ENCODE measurements at regions not wholly inside any gene's neighbourhood (a gene's known extent, or its start where the extent isn't known, plus 50 kb on each side); places are given as distances from the start of the nearest gene placed in this dataset.

DNA sequence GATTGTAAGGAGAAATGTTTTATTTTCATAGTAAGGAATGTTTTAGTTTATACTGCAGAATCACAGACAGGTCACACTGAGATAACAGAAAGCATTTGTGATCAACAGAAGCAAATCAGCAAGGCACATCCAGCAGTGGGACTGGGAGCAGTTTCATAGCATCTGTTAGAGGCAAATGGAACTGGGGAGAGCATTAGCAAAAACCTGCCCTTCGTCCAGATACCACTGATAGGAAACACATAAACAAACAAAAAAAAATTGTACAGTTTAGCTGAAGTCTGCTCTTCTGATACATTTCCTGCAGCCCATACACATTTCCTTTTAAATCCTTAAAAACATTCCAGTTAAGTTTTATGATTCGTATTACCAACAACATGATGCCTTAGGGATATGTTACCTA is 374.3 kb downstream of the PCDH7 start:
- no peaks in the 10 kb centered on the region for H3K79me2 ChIP-seq (ENCODE audit: insufficient read depth, low read length)
- H3K27ac ChIP-seq (ENCODE audit: low read depth, low read length, poor library complexity, severe bottlenecking): no peak overlapping the region
- H3K4me1 ChIP-seq (ENCODE audit: insufficient read depth, low read length, severe bottlenecking): no peaks in the 10 kb centered on the region
- H3K9me2 ChIP-seq (ENCODE audit: low read depth, low read length): no peaks in the 10 kb centered on the region
- no peaks in the 10 kb centered on the region for H3K27me3 ChIP-seq (ENCODE audit: insufficient read depth, low read length)
- H3F3A ChIP-seq (ENCODE audit: insufficient read depth, low read length): no peaks in the 10 kb centered on the region
- H3K4me3 ChIP-seq (ENCODE audit: low read depth, low read length, poor library complexity, severe bottlenecking): no peak overlapping the region
- H3K9me3 ChIP-seq (ENCODE audit: low read length): no peaks in the 10 kb centered on the region
- TF ChIP-seq EZH2 (IDR thresholded peaks at IDR 0.05; ENCODE audit: borderline replicate concordance, low read length): no peak
- TF ChIP-seq, protein P1, sequence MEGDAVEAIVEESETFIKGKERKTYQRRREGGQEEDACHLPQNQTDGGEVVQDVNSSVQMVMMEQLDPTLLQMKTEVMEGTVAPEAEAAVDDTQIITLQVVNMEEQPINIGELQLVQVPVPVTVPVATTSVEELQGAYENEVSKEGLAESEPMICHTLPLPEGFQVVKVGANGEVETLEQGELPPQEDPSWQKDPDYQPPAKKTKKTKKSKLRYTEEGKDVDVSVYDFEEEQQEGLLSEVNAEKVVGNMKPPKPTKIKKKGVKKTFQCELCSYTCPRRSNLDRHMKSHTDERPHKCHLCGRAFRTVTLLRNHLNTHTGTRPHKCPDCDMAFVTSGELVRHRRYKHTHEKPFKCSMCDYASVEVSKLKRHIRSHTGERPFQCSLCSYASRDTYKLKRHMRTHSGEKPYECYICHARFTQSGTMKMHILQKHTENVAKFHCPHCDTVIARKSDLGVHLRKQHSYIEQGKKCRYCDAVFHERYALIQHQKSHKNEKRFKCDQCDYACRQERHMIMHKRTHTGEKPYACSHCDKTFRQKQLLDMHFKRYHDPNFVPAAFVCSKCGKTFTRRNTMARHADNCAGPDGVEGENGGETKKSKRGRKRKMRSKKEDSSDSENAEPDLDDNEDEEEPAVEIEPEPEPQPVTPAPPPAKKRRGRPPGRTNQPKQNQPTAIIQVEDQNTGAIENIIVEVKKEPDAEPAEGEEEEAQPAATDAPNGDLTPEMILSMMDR (IDR thresholded peaks at IDR 0.05; ENCODE audit: low read length): no peak
- no peak overlapping the region for H2AFZ ChIP-seq (ENCODE audit: low read length)
- H3K4me2 ChIP-seq (ENCODE audit: low read length): no peak overlapping the region
- no peak overlapping the region for H3K9ac ChIP-seq (ENCODE audit: low read length)
- no peaks in the 10 kb centered on the region for H3K36me3 ChIP-seq (ENCODE audit: insufficient read depth, low read length)
- H4K20me1 ChIP-seq (ENCODE audit: insufficient read depth, low read length): no peaks in the 10 kb centered on the region

DNA sequence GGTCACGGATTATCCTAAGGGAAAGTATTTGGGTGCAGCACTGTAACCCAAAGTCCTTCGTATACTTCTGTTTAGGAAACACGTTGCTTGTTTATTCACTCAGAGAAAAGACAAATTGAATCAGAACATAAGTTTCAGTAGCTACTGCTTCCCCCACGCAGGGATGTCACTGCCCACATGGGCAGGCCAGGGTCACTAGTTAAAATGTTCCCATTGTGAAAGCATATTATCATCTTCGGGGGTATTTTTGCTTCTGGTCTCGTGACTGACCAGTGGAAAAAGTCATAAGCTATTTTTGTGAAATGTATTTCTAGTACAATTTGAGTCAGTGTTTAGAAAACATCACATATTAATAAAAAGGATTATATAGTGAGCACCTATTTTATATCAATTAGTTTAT is 377.8 kb downstream of the PCDH7 start:
- Histone ChIP-seq H3K27me3 (ENCODE audit: insufficient read depth, low read length) (no peaks in the 10 kb centered on the region), H3K27ac (ENCODE audit: low read depth, low read length, poor library complexity, severe bottlenecking) (no peak overlapping the region), H4K20me1 (ENCODE audit: insufficient read depth, low read length) (no peaks in the 10 kb centered on the region), H2AFZ (ENCODE audit: low read length) (no peak overlapping the region), H3K9me2 (ENCODE audit: low read depth, low read length) (no peaks in the 10 kb centered on the region), H3F3A (ENCODE audit: insufficient read depth, low read length) (no peaks in the 10 kb centered on the region), H3K79me2 (ENCODE audit: insufficient read depth, low read length) (no peaks in the 10 kb centered on the region), H3K4me3 (ENCODE audit: low read depth, low read length, poor library complexity, severe bottlenecking) (no peak overlapping the region), H3K9me3 (ENCODE audit: low read length) (no peaks in the 10 kb centered on the region), H3K4me2 (ENCODE audit: low read length) (no peak overlapping the region), H3K9ac (ENCODE audit: low read length) (no peak overlapping the region), H3K36me3 (ENCODE audit: insufficient read depth, low read length) (no peaks in the 10 kb centered on the region), H3K4me1 (ENCODE audit: insufficient read depth, low read length, severe bottlenecking) (no peaks in the 10 kb centered on the region)
- no peak for TF ChIP-seq EZH2 (IDR thresholded peaks at IDR 0.05; ENCODE audit: borderline replicate concordance, low read length)
- TF ChIP-seq, protein P1 (IDR thresholded peaks at IDR 0.05; ENCODE audit: low read length): no peak

DNA sequence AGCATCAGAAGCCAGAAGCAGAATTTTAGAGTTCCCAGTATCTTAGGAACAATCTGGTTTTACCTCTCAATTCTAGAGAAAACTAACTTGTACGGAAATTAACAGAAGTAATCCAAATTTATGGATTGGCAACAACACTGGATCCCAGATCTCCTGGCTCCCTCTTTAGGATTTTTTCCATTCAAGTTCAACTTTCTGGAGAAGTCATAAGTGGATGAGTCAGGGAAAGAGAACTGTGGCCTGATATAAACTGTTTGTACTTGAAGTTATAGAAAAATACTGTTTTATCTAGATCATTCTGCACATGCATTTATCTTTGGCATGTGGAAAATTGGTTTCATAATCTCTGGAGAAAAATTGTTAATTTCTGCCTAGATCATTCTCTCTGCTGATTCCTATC is 380.4 kb downstream of the PCDH7 start:
- H3K27me3 ChIP-seq (ENCODE audit: insufficient read depth, low read length): no peaks in the 10 kb centered on the region
- no peaks in the 10 kb centered on the region for H3K36me3 ChIP-seq (ENCODE audit: insufficient read depth, low read length)
- H3K4me1 ChIP-seq (ENCODE audit: insufficient read depth, low read length, severe bottlenecking): no peaks in the 10 kb centered on the region
- no peaks in the 10 kb centered on the region for H3F3A ChIP-seq (ENCODE audit: insufficient read depth, low read length)
- H3K79me2 ChIP-seq (ENCODE audit: insufficient read depth, low read length): no peaks in the 10 kb centered on the region
- H3K27ac ChIP-seq (ENCODE audit: low read depth, low read length, poor library complexity, severe bottlenecking): no peak overlapping the region
- no peak overlapping the region for H3K4me2 ChIP-seq (ENCODE audit: low read length)
- no peaks in the 10 kb centered on the region for H3K9me3 ChIP-seq (ENCODE audit: low read length)
- H3K4me3 ChIP-seq (ENCODE audit: low read depth, low read length, poor library complexity, severe bottlenecking): no peak overlapping the region
- no peak overlapping the region for H3K9ac ChIP-seq (ENCODE audit: low read length)
- H2AFZ ChIP-seq (ENCODE audit: low read length): no peak overlapping the region
- H3K9me2 ChIP-seq (ENCODE audit: low read depth, low read length): no peaks in the 10 kb centered on the region
- no peaks in the 10 kb centered on the region for H4K20me1 ChIP-seq (ENCODE audit: insufficient read depth, low read length)
- TF ChIP-seq EZH2 (IDR thresholded peaks at IDR 0.05; ENCODE audit: borderline replicate concordance, low read length): no peak
- TF ChIP-seq, protein P1 (IDR thresholded peaks at IDR 0.05; ENCODE audit: low read length): no peak

Data from OCI-LY1 (cell line).